Erythroblast (primary cell): ENCODE measurements at regions not wholly inside any gene's neighbourhood (a gene's known extent, or its start where the extent isn't known, plus 50 kb on each side); places are given as distances from the start of the nearest gene placed in this dataset.
"Not testable (repeated sequence)": the region's sequence is repeated elsewhere in the genome, so short reads cannot be mapped to it uniquely, and the experiment has no call there.

ENCODE experiments used
- DNase-seq, 2 experiments: peaks; one replicate each; lab custom pipeline; 2025; lab: John Stamatoyannopoulos, UW
- GATA1 ChIP-seq: IDR thresholded peaks from 2 replicates; pipeline ENCODE4 v1.6.1; 2011; ENCODE audit warnings: low read depth, mild to moderate bottlenecking, control low read depth, low read length, moderate library complexity
- POLR2A ChIP-seq: IDR thresholded peaks from 2 replicates; pipeline ENCODE4 v1.6.1; 2011; ENCODE audit warnings: mild to moderate bottlenecking, low read length

- no peak for DNase-seq
- no peak for TF ChIP-seq GATA1
- TF ChIP-seq POLR2A, result no peak
Observed at GRCh38 chr11:16536513-16536912, 180.2 kb upstream of the SOX6 start.

GRCh38 chr11:16528639-16529038, 172.3 kb upstream of the SOX6 start:
- no peak for TF ChIP-seq POLR2A

GRCh38 chr11:16527525-16528246, 171.3 kb upstream of the SOX6 start:
- TF ChIP-seq GATA1 (no peak), POLR2A (no peak)
- DNase-seq, result no peak

More at GRCh38 chr11:16528639-16529038, 172.3 kb upstream of the SOX6 start:
- DNase-seq, result no peak

GRCh38 chr11:16526947-16527346, 170.6 kb upstream of the SOX6 start:
- DNase-seq, result no peak
- TF ChIP-seq GATA1, result no peak

GRCh38 chr11:16520713-16521112, 164.4 kb upstream of the SOX6 start:
- DNase-seq, result not testable (repeated sequence)

GRCh38 chr11:16512899-16513241, 156.5 kb upstream of the SOX6 start:
- TF ChIP-seq GATA1 (no peak), POLR2A (no peak)
- DNase-seq, result no peak

- no peak for DNase-seq
- no peak for TF ChIP-seq POLR2A
- TF ChIP-seq GATA1, result no peak
Observed at GRCh38 chr11:16512198-16512898, 156.0 kb upstream of the SOX6 start.

- no peak for DNase-seq
- TF ChIP-seq GATA1, result no peak
- TF ChIP-seq POLR2A, result no peak
Observed at GRCh38 chr11:16511116-16512114, 155.1 kb upstream of the SOX6 start.

GRCh38 chr11:16505481-16505880, 149.1 kb upstream of the SOX6 start:
- no peak for DNase-seq
- TF ChIP-seq GATA1, result no peak
- no peak for TF ChIP-seq POLR2A

GRCh38 chr11:16503891-16504290, 147.5 kb upstream of the SOX6 start:
- DNase-seq, result not testable (repeated sequence)

GRCh38 chr11:16494918-16495691, 138.8 kb upstream of the SOX6 start:
- no peak for DNase-seq
- TF ChIP-seq POLR2A, result no peak
- TF ChIP-seq GATA1, result no peak

GRCh38 chr11:16484434-16484833, 128.1 kb upstream of the SOX6 start:
- TF ChIP-seq POLR2A, result no peak
- no peak for TF ChIP-seq GATA1
- no peak for DNase-seq

GRCh38 chr11:16474659-16475058, 118.3 kb upstream of the SOX6 start:
- TF ChIP-seq GATA1, result no peak
- no peak for TF ChIP-seq POLR2A
- DNase-seq, result no peak

GRCh38 chr11:16469968-16470367, 113.6 kb upstream of the SOX6 start:
- no peak for TF ChIP-seq POLR2A
- no peak for TF ChIP-seq GATA1
- no peak for DNase-seq
